Testis (tissue), 2 donors: ENCODE measurements at regions not wholly inside any gene's neighbourhood (a gene's known extent, or its start where the extent isn't known, plus 50 kb on each side); places are given as distances from the start of the nearest gene placed in this dataset.

Source experiments
- DNase-seq: peaks from one replicate; pipeline ENCODE4 v3.0.0-alpha.2; 2019
- H3K27ac ChIP-seq, 2 donors: fragments of 200-600 bp; sonication (generic); one replicate each; pipeline ENCODE4 v1.5.1; 2019
- H3K27me3 ChIP-seq: fragments of 200-600 bp; sonication (generic); one replicate; pipeline ENCODE4 v1.5.1; 2019
- H3K36me3 ChIP-seq: fragments of 200-600 bp; sonication (generic); one replicate; pipeline ENCODE4 v1.5.1; 2017; ENCODE audit warnings: low read depth; ENCODE audit errors: missing control alignments
- H3K4me1 ChIP-seq: fragments of 200-600 bp; sonication (generic); one replicate; pipeline ENCODE4 v1.5.1; 2019
- H3K4me3 ChIP-seq, 2 donors: fragments of 200-600 bp; sonication (generic); one replicate each; pipeline ENCODE4 v1.5.1; 2017 to 2019
- H3K9me3 ChIP-seq: fragments of 200-600 bp; sonication (generic); one replicate; pipeline ENCODE4 v1.5.1; 2017
- POLR2A ChIP-seq: fragments of 450-650 bp; IDR thresholded peaks from one replicate; pipeline ENCODE4 v1.6.1; 2017; ENCODE audit warnings: antibody characterized with exemption, mild to moderate bottlenecking, moderate library complexity
- WGBS, 2 donors: methylation state at CpG; one replicate each; pipeline ENCODE4 v1.1.5; 2018; 5-methylcytosine and 5-hydroxymethylcytosine counted together
- intact Hi-C: fragments of 100-400 bp; cut with DNase I; formaldehyde crosslinking; loops from one replicate; pipeline ENCODE4 v1.15.1; 2023; ENCODE audit warnings: low total_unique reads
- TF ChIP-seq, protein P1 (sequence below), 3 experiments: fragments of 450-650 bp in 2 of 3; fragments of 200-600 bp in 1 of 3; sonication (generic) in 1 of 3; IDR thresholded peaks; one replicate each; pipeline ENCODE4 v1.5.1; 2016 to 2019; ENCODE audit warnings: antibody characterized with exemption in 3 of 3, mild to moderate bottlenecking in 2 of 3, moderate library complexity in 1 of 3

DNA sequence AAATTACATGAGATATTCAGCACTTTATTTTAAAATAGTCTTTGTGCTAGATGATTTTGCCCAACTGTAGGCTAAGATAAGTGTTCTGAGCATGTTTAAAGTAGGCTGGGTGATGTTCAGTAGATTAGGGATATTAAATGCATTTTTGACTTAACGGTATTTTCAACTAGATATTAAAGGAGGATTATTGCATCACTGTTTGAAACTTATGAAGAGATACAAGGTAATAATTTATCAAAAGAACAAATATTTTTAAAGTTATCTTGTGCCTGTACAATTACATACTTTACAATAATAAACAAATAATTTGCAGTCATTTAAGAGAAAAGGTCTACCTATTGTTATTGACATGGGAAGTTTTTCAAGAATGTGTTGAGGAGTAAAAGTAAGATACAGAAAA is 368.6 kb upstream of the DCN start:
- no peak for TF ChIP-seq POLR2A
- TF ChIP-seq, protein P1, sequence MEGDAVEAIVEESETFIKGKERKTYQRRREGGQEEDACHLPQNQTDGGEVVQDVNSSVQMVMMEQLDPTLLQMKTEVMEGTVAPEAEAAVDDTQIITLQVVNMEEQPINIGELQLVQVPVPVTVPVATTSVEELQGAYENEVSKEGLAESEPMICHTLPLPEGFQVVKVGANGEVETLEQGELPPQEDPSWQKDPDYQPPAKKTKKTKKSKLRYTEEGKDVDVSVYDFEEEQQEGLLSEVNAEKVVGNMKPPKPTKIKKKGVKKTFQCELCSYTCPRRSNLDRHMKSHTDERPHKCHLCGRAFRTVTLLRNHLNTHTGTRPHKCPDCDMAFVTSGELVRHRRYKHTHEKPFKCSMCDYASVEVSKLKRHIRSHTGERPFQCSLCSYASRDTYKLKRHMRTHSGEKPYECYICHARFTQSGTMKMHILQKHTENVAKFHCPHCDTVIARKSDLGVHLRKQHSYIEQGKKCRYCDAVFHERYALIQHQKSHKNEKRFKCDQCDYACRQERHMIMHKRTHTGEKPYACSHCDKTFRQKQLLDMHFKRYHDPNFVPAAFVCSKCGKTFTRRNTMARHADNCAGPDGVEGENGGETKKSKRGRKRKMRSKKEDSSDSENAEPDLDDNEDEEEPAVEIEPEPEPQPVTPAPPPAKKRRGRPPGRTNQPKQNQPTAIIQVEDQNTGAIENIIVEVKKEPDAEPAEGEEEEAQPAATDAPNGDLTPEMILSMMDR (IDR thresholded peaks at IDR 0.05): no peak
- DNase-seq: no peak
- intact Hi-C loops: no loop called here
- Histone ChIP-seq H3K27ac (no peak overlapping the region), H3K4me3 (no peak overlapping the region), H3K4me1 (no peaks in the 10 kb centered on the region), H3K36me3 (no peaks in the 10 kb centered on the region), H3K27me3 (no peaks in the 10 kb centered on the region), H3K9me3 (no peaks in the 10 kb centered on the region)
- 81 to 89% methylated on average over 1 of the region's 1 CpG for WGBS, 2 donors

- H3K36me3 ChIP-seq: no peaks in the 10 kb centered on the region
- intact Hi-C loops: no loop called here
- WGBS, 2 donors: 92 to 96% methylated on average over 2 of the region's 2 CpGs
Measured at GRCh38 chr12:91542666-91543065, 360.0 kb upstream of the DCN start.

GRCh38 chr12:91542067-91542466 is 359.4 kb upstream of the DCN start:
- no peak overlapping the region for H3K27ac ChIP-seq
- WGBS, 2 donors: 82 to 91% methylated on average over 1 of the region's 1 CpG
- no peaks in the 10 kb centered on the region for H3K27me3 ChIP-seq
- H3K4me1 ChIP-seq: no peaks in the 10 kb centered on the region
- TF ChIP-seq POLR2A: no peak
- TF ChIP-seq, protein P1 (IDR thresholded peaks at IDR 0.05): no peak
- no peak overlapping the region for H3K4me3 ChIP-seq
- DNase-seq: no peak
- no peaks in the 10 kb centered on the region for H3K9me3 ChIP-seq
- intact Hi-C loops: no loop called here
- no peaks in the 10 kb centered on the region for H3K36me3 ChIP-seq

More at GRCh38 chr12:91542666-91543065, 360.0 kb upstream of the DCN start:
- Histone ChIP-seq H3K27me3 (no peaks in the 10 kb centered on the region), H3K27ac (no peak overlapping the region), H3K9me3 (no peaks in the 10 kb centered on the region), H3K4me3 (no peak overlapping the region), H3K4me1 (no peaks in the 10 kb centered on the region)
- no peak for DNase-seq
- TF ChIP-seq, protein P1 (IDR thresholded peaks at IDR 0.05): no peak
- TF ChIP-seq POLR2A: no peak

DNA sequence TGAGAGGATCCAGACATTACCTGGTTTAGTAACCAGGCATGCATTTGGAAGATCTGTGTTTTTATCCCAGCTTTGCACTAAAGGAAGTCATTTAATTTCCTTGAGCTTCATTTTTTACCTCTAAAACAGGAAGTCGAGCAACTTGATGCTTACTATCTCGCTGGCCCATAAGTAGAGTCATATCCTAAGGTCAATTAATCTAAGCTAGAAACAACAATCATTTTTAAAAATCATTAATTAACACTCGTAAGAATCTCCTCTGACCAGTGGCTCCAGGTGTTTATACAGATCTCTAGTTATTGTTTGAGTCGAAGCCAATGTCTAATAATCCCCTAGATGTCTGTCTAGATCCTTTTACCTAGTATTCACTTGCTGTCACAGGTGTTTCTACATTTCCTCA is 355.8 kb upstream of the DCN start:
- TF ChIP-seq POLR2A: no peak
- TF ChIP-seq, protein P1 (IDR thresholded peaks at IDR 0.05): no peak
- intact Hi-C loops: no loop called here
- H3K27ac ChIP-seq: no peak overlapping the region
- no peaks in the 10 kb centered on the region for H3K27me3 ChIP-seq
- H3K4me3 ChIP-seq: no peak overlapping the region
- DNase-seq: no peak
- H3K4me1 ChIP-seq: no peaks in the 10 kb centered on the region
- no peaks in the 10 kb centered on the region for H3K36me3 ChIP-seq
- WGBS, 2 donors: 77 to 82% methylated on average over 4 of the region's 4 CpGs
- no peaks in the 10 kb centered on the region for H3K9me3 ChIP-seq

- Histone ChIP-seq H3K27me3 (no peaks in the 10 kb centered on the region), H3K4me3 (no peak overlapping the region), H3K36me3 (no peaks in the 10 kb centered on the region), H3K4me1 (no peaks in the 10 kb centered on the region), H3K9me3 (no peaks in the 10 kb centered on the region), H3K27ac (no peak overlapping the region)
- DNase-seq: no peak
- TF ChIP-seq POLR2A: no peak
- TF ChIP-seq, protein P1 (IDR thresholded peaks at IDR 0.05): no peak
- WGBS, 2 donors: 88% methylated on average over 1 of the region's 1 CpG
- intact Hi-C loops: no loop called here
Measured at GRCh38 chr12:91533366-91533765, 350.7 kb upstream of the DCN start.
